ENCODE measurements at regions not wholly inside any gene's neighbourhood (a gene's known extent, or its start where the extent isn't known, plus 50 kb on each side); places are given as distances from the start of the nearest gene placed in this dataset.

DNA sequence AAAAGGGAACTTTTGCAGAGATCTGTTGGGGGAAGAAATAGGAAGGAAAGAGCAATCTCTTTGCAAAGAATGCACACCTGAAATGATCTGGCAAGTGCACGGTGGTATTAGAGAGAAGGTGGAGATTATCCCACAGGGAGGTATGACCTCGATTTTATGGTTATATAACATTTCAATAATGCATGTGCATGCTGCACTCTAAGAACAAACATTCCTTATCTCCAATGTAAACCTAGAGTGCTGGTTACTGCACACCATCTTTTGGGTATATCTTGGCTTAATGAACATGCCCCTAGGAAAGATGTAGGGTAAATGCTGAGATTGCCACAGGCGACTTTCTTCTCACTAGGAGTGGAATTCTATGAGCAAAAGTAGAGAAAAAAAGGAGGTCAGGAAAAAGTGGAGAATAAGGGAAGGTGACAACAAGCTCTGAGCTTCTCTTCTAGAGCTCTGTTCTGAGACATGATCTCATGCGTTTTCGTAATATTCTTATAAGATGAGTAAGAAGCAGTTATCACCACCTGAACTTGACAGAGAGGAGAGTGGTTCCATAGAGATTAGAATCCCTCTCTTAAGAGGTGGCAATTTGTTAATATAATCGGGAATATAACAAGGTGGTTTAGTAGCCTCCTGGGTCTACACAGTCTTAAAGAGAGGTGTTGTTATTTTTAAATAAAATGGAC lies 117.5 kb upstream of the TMC3 start:
- intact Hi-C loops (cut with micrococcal nuclease): no loop called here

DNA sequence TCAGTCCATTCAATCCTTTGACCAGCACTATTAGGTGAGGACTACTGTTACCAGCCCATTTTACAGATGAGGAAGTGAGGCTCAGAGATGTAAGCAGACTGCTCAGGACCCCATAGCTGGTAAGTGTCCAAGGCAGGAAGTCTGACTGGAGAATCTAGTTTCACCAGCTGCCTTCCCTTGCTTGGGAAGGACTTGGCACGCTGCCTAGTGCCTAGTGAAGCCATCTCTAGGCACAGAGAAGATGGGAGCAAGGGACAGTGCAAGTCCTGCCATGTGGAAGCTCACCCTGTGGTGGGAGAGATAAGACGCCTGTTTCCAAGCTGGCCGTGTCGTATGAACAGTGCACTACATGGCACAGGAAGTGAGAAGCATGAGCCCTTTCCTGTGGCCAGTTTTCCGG lies 111.8 kb upstream of the TMC3 start:
- intact Hi-C loops (cut with micrococcal nuclease): no loop called here

DNA sequence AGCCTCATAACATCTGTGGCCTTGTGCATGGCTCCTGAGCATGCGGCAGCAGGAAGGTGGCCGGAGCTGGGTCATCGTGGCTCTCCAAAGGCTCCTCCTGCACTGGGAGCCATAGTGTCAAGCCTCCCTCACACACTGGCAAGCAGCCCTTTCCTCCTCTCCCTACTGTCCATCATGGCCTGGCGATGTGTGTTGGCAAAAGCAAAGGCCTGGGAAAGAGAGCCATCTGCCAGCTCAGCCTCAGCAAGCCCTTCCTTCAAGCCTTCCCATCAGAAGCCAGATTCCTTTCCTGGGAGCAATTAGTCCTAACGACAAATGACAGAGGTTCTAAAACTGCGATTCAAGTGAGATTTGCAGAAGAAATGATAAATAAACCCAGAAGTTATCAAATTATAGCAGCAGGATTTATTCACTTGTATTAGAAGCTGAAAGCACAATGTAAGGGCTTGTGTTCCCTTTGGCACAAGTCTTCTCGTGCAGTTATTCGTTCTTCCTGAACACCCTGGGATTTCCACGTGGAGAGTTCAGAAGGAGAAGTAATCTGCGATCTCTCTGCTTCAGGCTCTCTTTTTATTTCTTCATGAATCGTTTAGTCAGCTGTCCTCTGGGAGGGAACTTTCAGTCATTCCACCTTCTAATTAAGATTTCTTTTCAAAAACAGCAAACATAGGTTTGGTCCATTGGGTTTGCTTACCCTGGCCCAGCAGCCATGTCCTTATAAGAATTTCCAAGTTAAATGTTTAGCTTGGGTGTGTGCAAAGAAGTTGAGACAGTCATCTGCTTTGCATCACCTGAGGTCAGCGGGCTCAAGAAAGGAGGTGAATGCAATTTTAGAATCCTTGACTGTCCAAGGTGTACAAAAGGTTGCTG lies 110.3 kb upstream of the TMC3 start:
- intact Hi-C loops (cut with micrococcal nuclease): loop anchor here (5.0 kb wide), 1 partner anchor 713 kb away; no protein-coding TSS in a partner anchor

DNA sequence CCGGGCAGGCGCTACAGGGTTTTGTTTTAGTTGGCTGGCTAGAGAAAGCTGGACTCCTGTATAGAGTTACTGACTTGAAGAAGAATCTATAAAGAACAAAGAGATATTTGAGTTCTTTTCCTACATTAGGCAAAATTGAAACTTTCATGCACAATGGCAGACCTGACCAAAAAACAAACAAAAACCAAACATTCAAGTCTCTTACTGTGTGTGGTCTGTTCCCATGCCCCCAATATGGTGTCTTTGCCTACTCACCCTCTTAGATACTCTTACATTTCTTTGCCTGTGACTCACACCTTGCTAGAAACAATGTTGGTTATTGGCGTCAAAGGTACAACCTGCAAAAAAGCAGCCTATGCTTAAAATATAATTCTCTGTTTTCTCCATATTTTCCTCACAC lies 109.5 kb upstream of the TMC3 start:
- intact Hi-C loops (cut with micrococcal nuclease): loop anchor here (5.0 kb wide), 1 partner anchor 714 kb away; no protein-coding TSS in a partner anchor

DNA sequence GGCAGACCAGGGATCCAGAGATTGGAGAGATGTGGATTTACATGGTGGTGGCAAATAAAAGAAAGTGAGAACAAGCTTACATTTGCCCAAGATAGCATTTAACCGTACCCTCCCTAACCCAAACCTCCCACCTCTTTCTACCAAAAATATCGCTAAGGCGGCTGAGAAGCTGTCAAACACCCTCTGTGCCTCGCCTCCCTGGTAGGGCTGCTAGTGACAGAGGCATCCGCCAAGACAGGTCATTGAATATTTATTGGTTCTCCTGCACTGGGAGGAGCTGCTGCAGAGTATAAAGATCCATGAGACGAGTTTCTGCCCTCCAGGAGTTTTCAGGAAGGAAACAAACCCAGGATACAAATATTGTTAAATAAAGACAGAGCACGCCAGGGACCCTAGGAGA lies 107.3 kb upstream of the TMC3 start:
- intact Hi-C loops (cut with micrococcal nuclease): loop anchor here (5.0 kb wide), 1 partner anchor 716 kb away; no protein-coding TSS in a partner anchor

DNA sequence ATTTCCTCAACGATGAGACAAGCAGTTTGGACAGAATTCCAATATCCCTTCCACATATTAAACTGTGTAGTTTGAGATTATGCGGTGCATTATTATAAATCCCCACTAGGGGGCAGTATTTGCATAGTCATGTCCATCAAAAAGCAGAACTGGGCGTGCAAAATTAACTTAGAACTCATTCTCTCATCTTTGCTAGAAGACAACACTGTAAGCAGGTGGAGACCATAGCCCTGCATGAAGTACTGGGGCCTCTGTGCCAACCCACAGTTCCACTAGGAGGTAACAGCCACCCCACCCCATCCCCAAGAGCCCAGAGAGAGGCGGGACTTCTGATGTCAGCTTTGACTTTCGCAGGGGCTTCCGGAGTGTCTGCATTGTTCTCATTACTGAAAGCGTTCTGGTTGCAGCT lies 106.6 kb upstream of the TMC3 start:
- intact Hi-C loops (cut with micrococcal nuclease): loop anchor here (1.0 to 5.0 kb wide), 2 partner anchors 567 to 717 kb away; no protein-coding TSS in a partner anchor

DNA sequence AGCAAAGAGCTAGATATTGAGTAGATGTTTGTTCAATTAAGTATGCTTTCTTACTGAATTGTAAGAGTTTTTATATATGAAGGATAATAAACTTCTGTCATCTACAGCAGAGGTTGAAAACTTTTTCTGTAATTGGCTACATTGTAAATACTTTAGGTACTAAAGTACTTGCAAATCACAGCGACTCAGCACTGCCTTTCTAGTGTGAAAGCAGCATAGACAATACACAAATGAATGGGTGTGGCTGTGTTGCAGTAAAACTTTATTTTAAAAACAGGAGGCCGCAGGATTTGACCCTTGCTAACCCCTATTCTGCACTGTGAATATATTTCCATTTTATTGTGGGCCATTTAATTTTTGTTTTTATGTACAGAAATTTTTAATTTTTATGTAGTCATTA lies 104.3 kb upstream of the TMC3 start:
- intact Hi-C loops (cut with micrococcal nuclease): loop anchor here (10.0 kb wide), 1 partner anchor 64 kb away; no protein-coding TSS in a partner anchor

DNA sequence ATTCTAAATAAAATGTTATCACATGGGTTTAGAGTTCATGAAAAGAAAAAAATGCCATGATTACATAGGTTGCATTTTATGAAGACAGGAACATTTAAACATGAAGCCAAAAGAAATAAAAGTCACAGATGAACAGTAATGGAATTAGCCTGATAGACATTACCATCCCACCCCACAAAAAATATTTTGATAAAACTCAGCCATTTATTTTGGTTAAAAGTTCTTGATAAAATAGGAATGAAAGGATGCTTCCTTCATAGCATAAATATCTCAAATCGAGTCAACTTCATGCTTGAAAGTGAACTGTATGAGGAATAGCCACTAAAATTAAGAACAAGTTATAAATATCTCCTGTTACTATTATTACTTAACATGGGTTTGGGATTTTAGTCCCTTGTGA lies 101.9 kb upstream of the TMC3 start:
- intact Hi-C loops (cut with micrococcal nuclease): loop anchor here (10.0 kb wide), 1 partner anchor 61 kb away; no protein-coding TSS in a partner anchor

DNA sequence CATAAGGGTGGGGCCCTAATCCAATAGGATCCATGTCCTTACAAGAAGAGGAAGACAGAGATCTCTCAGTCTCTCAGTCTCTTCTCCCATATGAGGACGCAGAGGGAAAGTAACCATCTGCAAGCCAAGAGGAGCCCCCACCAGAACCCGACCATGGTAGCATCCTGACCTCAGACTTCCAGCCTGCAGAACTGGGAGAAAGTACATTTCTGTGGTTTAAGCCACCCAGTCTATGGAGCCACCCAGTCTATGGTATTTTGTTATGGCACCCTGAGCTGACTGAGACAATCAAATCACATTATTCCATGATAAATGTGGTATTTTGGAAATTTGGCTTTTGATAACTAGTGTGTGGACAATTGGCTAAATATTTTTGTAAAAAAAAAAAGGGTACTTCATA lies 101.5 kb upstream of the TMC3 start:
- intact Hi-C loops (cut with micrococcal nuclease): loop anchor here (10.0 kb wide), 1 partner anchor 61 kb away; no protein-coding TSS in a partner anchor

DNA sequence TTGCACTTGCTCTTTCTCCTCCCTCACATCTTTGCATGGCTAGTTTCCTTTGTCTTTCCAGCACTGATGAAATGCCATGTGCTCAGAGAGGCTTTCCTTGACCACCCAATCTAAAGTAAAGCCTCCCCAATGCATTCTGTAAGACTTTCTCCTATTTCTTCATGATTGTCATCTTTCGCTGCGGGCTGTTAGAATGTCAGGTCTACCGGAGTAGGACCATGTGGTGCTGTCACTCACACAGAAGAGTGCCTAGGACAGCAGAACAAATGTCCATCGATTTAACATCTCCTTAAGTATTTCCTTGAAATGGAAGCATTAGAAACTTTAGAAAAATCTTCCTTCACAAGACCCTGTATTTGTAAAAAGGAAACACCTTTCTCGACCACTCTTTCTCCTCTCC lies 99.9 kb upstream of the TMC3 start:
- intact Hi-C loops (cut with micrococcal nuclease): loop anchor here (10.0 kb wide), 1 partner anchor 59 kb away; no protein-coding TSS in a partner anchor

DNA sequence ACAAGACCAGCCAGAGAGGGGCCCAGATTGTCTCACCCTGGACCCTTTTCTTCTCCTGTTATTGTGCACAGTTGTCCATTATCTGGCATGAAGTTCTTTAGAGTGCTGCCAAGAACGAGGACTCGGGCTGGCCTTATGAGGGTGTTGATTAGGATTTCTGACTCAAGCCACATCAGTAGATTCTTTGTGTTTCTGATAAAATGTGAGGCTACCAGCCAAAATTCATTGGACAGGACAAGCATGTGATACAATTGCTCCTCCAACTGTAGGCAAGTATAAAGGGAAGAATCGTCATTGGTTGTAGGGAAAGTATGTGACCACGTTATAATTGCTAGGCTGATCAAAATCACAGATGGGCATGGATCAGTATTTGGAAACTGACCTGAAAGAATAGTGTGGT lies 99.2 kb upstream of the TMC3 start:
- intact Hi-C loops (cut with micrococcal nuclease): loop anchor here (10.0 kb wide), 1 partner anchor 58 kb away; no protein-coding TSS in a partner anchor

DNA sequence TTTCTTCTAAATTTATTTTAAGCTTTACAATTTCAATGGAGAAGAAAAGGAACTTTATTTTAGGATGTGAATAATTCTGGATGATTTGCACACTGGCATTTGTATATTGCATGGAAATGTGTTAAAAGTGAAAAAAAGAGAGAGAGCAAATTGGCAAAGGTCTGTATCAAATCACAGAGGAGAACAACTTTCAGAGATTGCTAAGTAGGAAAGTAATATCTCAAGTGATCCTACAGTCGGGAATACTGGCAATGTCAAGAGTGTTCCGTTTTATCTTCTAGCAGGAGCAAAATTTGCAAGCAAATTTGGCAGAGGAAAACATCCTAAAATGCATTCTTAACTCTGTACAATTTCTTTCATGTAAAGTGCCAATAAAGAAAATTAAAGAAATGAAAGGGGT lies 97.1 kb upstream of the TMC3 start:
- intact Hi-C loops (cut with micrococcal nuclease): loop anchor here (10.0 kb wide), 1 partner anchor 56 kb away; no protein-coding TSS in a partner anchor

DNA sequence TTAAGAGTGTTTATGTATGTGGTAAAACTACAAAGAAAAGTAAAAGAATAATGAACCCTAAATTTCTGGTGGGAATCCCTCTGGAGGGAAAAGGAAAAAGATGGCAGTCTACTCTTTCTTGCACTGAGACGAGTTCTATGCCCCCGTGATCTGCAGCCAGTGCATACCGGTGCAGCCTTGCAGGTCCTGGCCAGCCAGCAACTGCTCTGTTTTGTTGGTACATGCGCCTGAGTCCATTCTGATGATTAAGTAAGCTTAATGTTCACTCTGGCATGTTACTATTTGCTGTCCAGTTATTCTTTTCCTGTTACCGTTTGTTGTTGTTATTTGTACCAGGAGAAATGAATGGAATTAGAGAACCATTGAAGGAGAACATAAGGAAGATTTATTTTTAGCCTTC lies 95.1 kb upstream of the TMC3 start:
- intact Hi-C loops (cut with micrococcal nuclease): no loop called here

DNA sequence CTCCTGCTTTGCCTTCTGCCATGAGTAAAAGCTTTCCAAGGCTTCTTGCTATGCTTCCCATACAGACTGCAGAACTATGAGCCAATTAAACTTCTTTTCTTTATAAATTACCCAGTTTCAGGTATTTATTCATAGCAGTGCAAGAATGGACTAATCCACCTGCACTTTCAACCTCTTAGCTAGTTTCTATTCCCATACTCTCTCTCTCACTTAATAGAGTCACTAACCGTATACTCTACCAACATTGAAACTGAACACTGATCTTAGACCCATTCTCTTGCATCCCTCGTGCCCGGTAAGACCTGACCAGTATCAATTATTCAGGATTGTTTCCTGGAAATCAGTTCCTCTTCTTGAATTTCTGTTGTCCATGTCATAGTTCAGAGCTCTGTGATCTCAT lies 92.7 kb upstream of the TMC3 start:
- intact Hi-C loops (cut with micrococcal nuclease): no loop called here

DNA sequence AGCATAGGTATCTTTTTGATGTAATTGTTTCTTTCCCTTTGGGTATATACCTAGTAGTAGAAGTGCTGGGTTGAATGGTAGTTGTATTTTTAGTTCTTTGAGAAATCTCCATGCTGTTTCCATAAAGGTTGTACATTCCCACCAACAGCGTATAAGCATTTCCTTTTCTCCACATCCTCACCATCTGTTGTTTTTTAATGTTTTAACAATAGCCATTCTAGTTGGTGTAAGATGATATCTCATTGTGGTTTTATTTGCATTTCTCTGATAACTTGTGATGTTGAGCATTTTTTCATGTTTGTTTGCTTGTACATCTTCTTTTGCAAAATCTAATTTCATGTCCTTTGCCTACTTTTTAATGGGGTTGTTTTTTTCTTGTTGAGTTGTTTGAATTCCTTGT lies 80.0 kb upstream of the TMC3 start:
- intact Hi-C loops (cut with micrococcal nuclease): no loop called here

DNA sequence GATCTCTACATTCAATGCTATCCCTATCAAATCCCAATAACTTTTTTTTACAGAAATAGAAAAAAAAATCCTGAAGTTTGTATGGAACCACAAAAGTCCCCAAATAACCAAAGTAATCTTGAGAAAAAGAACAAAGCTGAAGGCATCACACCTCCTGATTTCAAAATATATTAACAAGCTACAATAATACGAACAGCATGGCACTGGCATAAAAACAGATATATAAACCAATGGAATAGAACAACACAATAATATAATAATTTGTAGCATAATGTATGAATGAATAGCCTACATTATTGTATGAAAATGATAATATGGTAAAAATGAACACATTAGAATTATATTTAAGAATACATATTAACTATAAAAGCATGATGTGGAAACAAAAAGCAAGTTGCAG lies 76.7 kb upstream of the TMC3 start:
- intact Hi-C loops (cut with micrococcal nuclease): no loop called here

DNA sequence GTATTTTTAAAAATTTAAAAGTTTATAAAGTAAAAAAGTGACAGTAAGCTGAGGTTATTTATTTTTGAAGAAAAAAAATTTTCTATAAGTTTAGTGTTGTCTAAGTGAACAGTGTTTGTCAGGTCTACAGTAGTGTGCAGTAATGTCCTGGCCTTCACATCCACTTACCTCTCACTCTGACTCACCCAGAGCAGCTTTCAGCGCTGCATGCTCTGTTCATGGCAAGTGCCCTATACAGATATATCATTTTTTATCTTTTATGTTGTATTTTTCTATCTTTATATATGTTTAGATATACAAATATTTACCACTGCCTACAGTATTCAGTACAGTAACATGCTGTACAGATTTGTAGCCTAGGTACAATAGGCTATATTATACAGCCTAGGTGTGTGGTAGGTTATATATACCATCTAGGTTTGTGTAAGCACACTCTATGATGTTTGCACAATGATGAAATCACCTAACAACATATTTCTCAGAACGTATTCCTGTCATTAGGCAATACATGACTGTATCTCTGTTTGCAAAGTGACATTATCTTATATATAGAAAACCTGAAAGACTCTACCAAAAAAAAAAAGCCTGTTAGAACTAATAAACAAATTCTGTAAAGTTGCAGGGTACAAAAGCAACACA lies 75.9 kb upstream of the TMC3 start:
- intact Hi-C loops (cut with micrococcal nuclease): no loop called here

DNA sequence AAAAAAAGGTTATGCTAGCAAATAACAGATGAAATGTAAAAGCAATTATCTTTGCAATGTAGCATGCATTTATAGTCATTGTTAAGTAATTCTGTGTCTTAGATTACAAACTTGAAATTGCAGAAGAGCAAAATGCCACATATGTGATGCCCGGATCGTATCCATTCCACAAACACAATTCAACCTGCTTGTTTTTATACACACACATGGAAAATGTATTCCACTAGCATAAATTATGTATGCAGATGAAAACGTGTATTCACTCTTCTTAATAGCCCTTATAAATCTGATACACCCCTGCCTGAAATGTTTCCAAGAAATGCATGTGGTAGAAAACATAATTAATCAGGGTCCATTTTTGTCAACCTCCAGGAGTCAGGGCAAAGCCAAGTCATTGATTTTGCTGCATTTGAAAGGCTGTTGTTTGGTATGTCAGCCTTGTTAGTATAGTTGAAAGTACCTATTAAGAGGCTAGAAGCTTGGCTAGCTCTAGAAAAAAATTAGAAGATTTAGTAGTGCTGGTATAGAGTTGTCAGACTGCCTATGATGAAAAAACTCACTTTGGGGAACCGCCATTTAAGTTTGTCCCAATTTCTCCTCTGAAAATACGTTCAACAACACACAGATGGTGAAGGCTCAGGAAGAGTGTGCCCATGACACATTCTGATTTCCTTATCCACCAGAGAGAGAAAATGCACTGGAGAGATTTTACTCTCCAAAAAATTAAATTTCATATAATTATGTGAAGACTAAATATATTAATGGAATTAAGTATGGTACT lies 69.2 kb upstream of the TMC3 start:
- intact Hi-C loops (cut with micrococcal nuclease): no loop called here

DNA sequence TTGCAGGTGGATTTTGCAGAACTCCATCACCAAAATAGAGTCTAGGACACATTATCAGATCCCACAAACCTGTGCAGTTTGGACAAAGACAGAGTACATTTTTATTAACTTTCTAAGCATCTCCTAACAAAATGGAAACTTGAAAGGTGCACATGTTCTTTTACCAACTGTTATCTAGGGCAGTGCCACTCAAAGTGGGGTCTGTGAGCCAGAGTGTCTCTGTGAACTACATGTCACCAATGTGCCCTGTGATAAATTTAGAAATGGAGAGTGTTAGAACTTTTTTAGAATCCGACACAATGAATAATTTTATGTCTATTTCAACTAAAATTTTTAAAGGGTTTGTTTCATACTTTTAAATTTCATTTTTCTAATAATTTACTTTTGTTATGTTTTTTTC lies 68.4 kb upstream of the TMC3 start:
- intact Hi-C loops (cut with micrococcal nuclease): no loop called here

DNA sequence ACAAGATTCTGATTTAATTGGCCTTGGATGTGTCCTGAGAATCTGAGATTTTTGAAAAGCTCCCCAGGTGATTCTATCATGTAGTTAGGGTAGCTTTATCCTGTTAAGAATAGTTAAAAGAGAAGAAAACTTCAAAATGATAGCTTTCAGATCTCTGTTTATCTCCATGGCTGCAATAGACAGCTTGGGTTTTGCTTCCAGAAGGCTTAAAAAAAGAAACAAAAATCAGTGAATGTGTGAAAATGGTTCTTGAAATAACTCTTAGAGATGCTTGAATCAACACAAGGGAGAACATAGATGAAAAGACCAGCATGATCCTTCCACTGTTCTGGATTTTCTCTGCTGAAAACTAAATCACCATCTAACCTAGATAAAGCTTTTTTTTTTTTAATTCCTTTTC lies 60.8 kb upstream of the TMC3 start:
- intact Hi-C loops (cut with micrococcal nuclease): no loop called here

DNA sequence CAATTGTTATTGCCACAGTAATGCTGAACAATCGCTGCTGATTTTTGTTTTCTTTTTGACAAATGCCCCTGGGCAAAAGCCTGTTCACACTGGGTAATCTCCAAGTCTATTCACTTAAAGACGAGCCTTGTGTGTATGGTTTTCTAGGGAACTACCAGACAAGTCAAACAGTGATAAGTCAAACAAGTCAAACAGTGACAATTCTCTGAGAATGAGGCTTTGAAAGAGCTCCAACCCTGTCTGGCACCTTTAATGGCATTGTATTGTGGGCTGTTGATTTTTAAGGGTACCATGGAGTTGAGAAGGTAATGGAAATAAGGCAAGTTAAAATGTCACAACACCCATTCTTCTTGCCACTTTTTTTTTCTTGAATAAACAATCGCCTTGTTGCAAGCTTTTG lies 59.4 kb upstream of the TMC3 start:
- intact Hi-C loops (cut with micrococcal nuclease): no loop called here
